Smooth muscle cell (in vitro differentiated cells): ENCODE measurements at regions not wholly inside any gene's neighbourhood (a gene's known extent, or its start where the extent isn't known, plus 50 kb on each side); places are given as distances from the start of the nearest gene placed in this dataset.
"Not testable (repeated sequence)": the region's sequence is repeated elsewhere in the genome, so short reads cannot be mapped to it uniquely, and the experiment has no call there.

Experiments used
- DNase-seq: peaks from one replicate; lab custom pipeline; 2025; ENCODE audit not compliant: unreplicated experiment; lab: John Stamatoyannopoulos, UW
- H2AFZ ChIP-seq: fragments of 200-600 bp; sonication (generic); 2 replicates; pipeline ENCODE4 v1.6.0; 2016; ENCODE audit warnings: antibody characterized with exemption, low read depth, mild to moderate bottlenecking
- H3F3A ChIP-seq: fragments of 200-600 bp; sonication (generic); 2 replicates; pipeline ENCODE4 v1.6.0; 2017; ENCODE audit warnings: antibody characterized with exemption, low read depth
- H3K27ac ChIP-seq: fragments of 200-600 bp; sonication (generic); 2 replicates; pipeline ENCODE4 v1.5.1; 2016; ENCODE audit warnings: low read depth, mild to moderate bottlenecking
- H3K27me3 ChIP-seq: fragments of 200-600 bp; sonication (generic); 2 replicates; pipeline ENCODE4 v1.6.1; 2016; ENCODE audit warnings: low read depth, mild to moderate bottlenecking
- H3K36me3 ChIP-seq: fragments of 200-600 bp; sonication (generic); 2 replicates; pipeline ENCODE4 v1.5.1; 2016; ENCODE audit warnings: low read depth
- H3K4me1 ChIP-seq: fragments of 200-600 bp; sonication (generic); 2 replicates; pipeline ENCODE4 v1.5.1; 2016; ENCODE audit warnings: low read depth
- H3K4me2 ChIP-seq: fragments of 200-600 bp; sonication (generic); 2 replicates; pipeline ENCODE4 v1.6.0; 2016; ENCODE audit warnings: mild to moderate bottlenecking
- H3K4me3 ChIP-seq: fragments of 200-600 bp; sonication (generic); 2 replicates; pipeline ENCODE4 v1.5.1; 2016; ENCODE audit warnings: mild to moderate bottlenecking
- H3K79me2 ChIP-seq: fragments of 200-600 bp; sonication (generic); 2 replicates; pipeline ENCODE4 v1.6.0; 2016; ENCODE audit warnings: low read depth, mild to moderate bottlenecking
- H3K9ac ChIP-seq: fragments of 200-600 bp; sonication (generic); 2 replicates; pipeline ENCODE4 v1.6.0; 2016; ENCODE audit warnings: low read depth
- H3K9me3 ChIP-seq: fragments of 200-600 bp; sonication (generic); replicated peaks from 2 replicates; pipeline ENCODE4 v1.5.1; 2016; ENCODE audit warnings: low read depth
- H4K20me1 ChIP-seq: fragments of 200-600 bp; sonication (generic); 2 replicates; pipeline ENCODE4 v1.6.0; 2016; ENCODE audit warnings: low read depth
- CTCF ChIP-seq: fragments of 200-600 bp; sonication (generic); IDR thresholded peaks from 2 replicates; pipeline ENCODE4 v1.5.1; 2017; ENCODE audit warnings: borderline replicate concordance, mild to moderate bottlenecking, antibody characterized with exemption; ENCODE audit not compliant: insufficient read depth, poor library complexity, severe bottlenecking
- WGBS: methylation state at CpG from one replicate; pipeline ENCODE4 v1.1.7; 2016; ENCODE audit warnings: low lambda C conversion rate; 5-methylcytosine and 5-hydroxymethylcytosine counted together

- no peak overlapping the region for H3K27ac ChIP-seq
Observed at GRCh38 chr7:84712374-84713121, 474.3 kb downstream of the SEMA3D start.

GRCh38 chr7:84710538-84710937 lies 476.3 kb downstream of the SEMA3D start:
- H4K20me1 ChIP-seq, H3K4me3 ChIP-seq, H2AFZ ChIP-seq, H3F3A ChIP-seq, DNase-seq, H3K9ac ChIP-seq, H3K9me3 ChIP-seq, H3K27ac ChIP-seq, H3K4me1 ChIP-seq, H3K4me2 ChIP-seq, H3K36me3 ChIP-seq, H3K27me3 ChIP-seq, H3K79me2 ChIP-seq: not testable (repeated sequence)
- WGBS, result 96% methylated on average over 1 of the region's 3 CpGs

More at GRCh38 chr7:84712374-84713121, 474.3 kb downstream of the SEMA3D start:
- no peaks in the 10 kb centered on the region for H4K20me1 ChIP-seq
- no peak overlapping the region for H3K4me3 ChIP-seq
- no peaks in the 10 kb centered on the region for H3K9me3 ChIP-seq
- no peak overlapping the region for H3K4me2 ChIP-seq
- no peaks in the 10 kb centered on the region for H3K27me3 ChIP-seq
- no peaks in the 10 kb centered on the region for H3K36me3 ChIP-seq
- H3K79me2 ChIP-seq, result no peaks in the 10 kb centered on the region
- no peaks in the 10 kb centered on the region for H3K4me1 ChIP-seq
- H3K9ac ChIP-seq, result no peak overlapping the region
- H3F3A ChIP-seq, result no peaks in the 10 kb centered on the region
- WGBS, result 89% methylated on average over 4 of the region's 4 CpGs
- TF ChIP-seq CTCF, result no peak
- DNase-seq, result no peak
- H2AFZ ChIP-seq, result no peak overlapping the region

- no peaks in the 10 kb centered on the region for H3K27me3 ChIP-seq
- H3K79me2 ChIP-seq, result no peaks in the 10 kb centered on the region
- no peak for DNase-seq
- H3K4me1 ChIP-seq, result no peaks in the 10 kb centered on the region
- 100% methylated on average over 1 of the region's 1 CpG for WGBS
- H3K27ac ChIP-seq, result no peak overlapping the region
- H2AFZ ChIP-seq, result no peak overlapping the region
- H3K4me2 ChIP-seq, result no peak overlapping the region
- no peak for TF ChIP-seq CTCF
- no peaks in the 10 kb centered on the region for H3K36me3 ChIP-seq
- H3K9me3 ChIP-seq, result no peaks in the 10 kb centered on the region
- no peaks in the 10 kb centered on the region for H4K20me1 ChIP-seq
- no peak overlapping the region for H3K9ac ChIP-seq
- no peaks in the 10 kb centered on the region for H3F3A ChIP-seq
- H3K4me3 ChIP-seq, result no peak overlapping the region
Observed at GRCh38 chr7:84705706-84706105, 481.1 kb downstream of the SEMA3D start.

- Histone ChIP-seq H3K9me3 (no peaks in the 10 kb centered on the region), H3K36me3 (no peaks in the 10 kb centered on the region), H3F3A (no peaks in the 10 kb centered on the region), H3K9ac (no peak overlapping the region), H4K20me1 (no peaks in the 10 kb centered on the region), H3K27me3 (no peaks in the 10 kb centered on the region), H3K27ac (no peak overlapping the region), H3K79me2 (no peaks in the 10 kb centered on the region), H3K4me1 (no peaks in the 10 kb centered on the region), H3K4me3 (no peak overlapping the region), H2AFZ (peak overlapping the region; percentile 11), H3K4me2 (no peak overlapping the region)
- WGBS, result 82% methylated on average over 1 of the region's 1 CpG
- DNase-seq, result no peak
- TF ChIP-seq CTCF, result no peak
Observed at GRCh38 chr7:84705079-84705478, 481.8 kb downstream of the SEMA3D start.
